Panc1 (cell line): ENCODE measurements at regions not wholly inside any gene's neighbourhood (a gene's known extent, or its start where the extent isn't known, plus 50 kb on each side); places are given as distances from the start of the nearest gene placed in this dataset.

Source experiments
- ATAC-seq: fragments of 200-7000 bp; cut with Tn5 transposase; 2 replicates; pipeline ENCODE4 v1.9.1; 2020; ENCODE audit warnings: mild to moderate bottlenecking, moderate library complexity
- BruUV-seq: library from RNA; stranded (reverse); fragments of 400-500 nt; replicated peaks from 2 replicates; lab custom pipeline; 2021; lab: Mats Ljungman, UMichigan
- CTCF ChIA-PET: fragments of 300-600 bp; sonication (Branson Sonifier 250); formaldehyde crosslinking; loops from one replicate; lab custom pipeline; 2022; ENCODE audit warnings: antibody characterized with exemption; lab: Charles Lee
- POLR2A ChIA-PET: fragments of 300-600 bp; sonication (Branson Sonifier 250); formaldehyde crosslinking; loops from one replicate; lab custom pipeline; 2022; ENCODE audit warnings: antibody characterized with exemption; lab: Charles Lee
- DNase-seq: peaks from one replicate; pipeline ENCODE4 v3.0.0-alpha.2; 2010; ENCODE audit warnings: low read depth, low spot score
- H3K27ac ChIP-seq: 2 replicates; pipeline ENCODE4 v1.5.1; 2011; ENCODE audit warnings: mild to moderate bottlenecking, low read length, inconsistent platforms
- H3K27me3 ChIP-seq: fragments of 200-500 bp; sonication (Bioruptor generic); 2 replicates; pipeline ENCODE4 v1.6.0; 2014; ENCODE audit warnings: low read length, inconsistent platforms; ENCODE audit not compliant: control insufficient read depth, insufficient read depth
- H3K36me3 ChIP-seq: fragments of 200-500 bp; sonication (Bioruptor generic); 2 replicates; pipeline ENCODE4 v1.5.1; 2014; ENCODE audit warnings: inconsistent platforms, mild to moderate bottlenecking, low read length, moderate library complexity; ENCODE audit not compliant: control insufficient read depth, insufficient read depth
- H3K4me1 ChIP-seq: 2 replicates; pipeline ENCODE4 v1.5.1; 2011; ENCODE audit warnings: inconsistent platforms, mild to moderate bottlenecking, low read length, moderate library complexity; ENCODE audit not compliant: control insufficient read depth, insufficient read depth
- H3K4me3 ChIP-seq, 2 experiments: 2 replicates each; pipeline ENCODE4 v1.5.1; 2011 to 2012; ENCODE audit warnings: low read depth in 2 of 2, low read length in 2 of 2, mild to moderate bottlenecking in 2 of 2, inconsistent platforms in 1 of 2, moderate library complexity in 1 of 2
- H3K9me3 ChIP-seq: fragments of 200-500 bp; sonication (Bioruptor generic); 2 replicates; pipeline ENCODE4 v1.5.1; 2014; ENCODE audit warnings: low read depth, mild to moderate bottlenecking, inconsistent platforms, low read length, moderate library complexity; ENCODE audit not compliant: control insufficient read depth, insufficient read depth
- CTCF ChIP-seq: fragments of 450-650 bp; IDR thresholded peaks from 2 replicates; pipeline ENCODE4 v1.5.1; 2017; ENCODE audit warnings: mild to moderate bottlenecking
- POLR2AphosphoS5 ChIP-seq: IDR thresholded peaks from 2 replicates; pipeline ENCODE4 v1.6.1; 2012; ENCODE audit warnings: mild to moderate bottlenecking, low read depth, low read length, moderate library complexity
- SIN3A ChIP-seq: IDR thresholded peaks from 2 replicates; pipeline ENCODE4 v1.6.1; 2012; ENCODE audit warnings: low read depth, mild to moderate bottlenecking, low read length, moderate library complexity, borderline replicate concordance; ENCODE audit not compliant: insufficient read depth
- TCF7L2 ChIP-seq: IDR thresholded peaks from 2 replicates; pipeline ENCODE4 v1.6.1; 2011; ENCODE audit warnings: mild to moderate bottlenecking, low read depth, low read length, inconsistent platforms
- in situ Hi-C: cut with HindIII; loops from 2 replicates; pipeline ENCODE4 v1.10.0; 2016; ENCODE audit warnings: low sequenced_read_pairs, low pct_unique_long_range_greater_than_20kb
- intact Hi-C: fragments of 100-400 bp; cut with micrococcal nuclease; formaldehyde crosslinking; loops from one replicate; pipeline ENCODE4 v1.10.0; 2022; ENCODE audit not compliant: unreplicated experiment
- TF ChIP-seq, protein P1 (sequence below), 2 experiments: IDR thresholded peaks; 2 replicates each; pipeline ENCODE4 v1.6.1; 2011 to 2012; ENCODE audit warnings: low read depth in 2 of 2, control low read depth in 1 of 2, low read length in 1 of 2, mild to moderate bottlenecking in 1 of 2, moderate library complexity in 1 of 2; ENCODE audit not compliant: insufficient read depth in 1 of 2

GRCh38 chr5:173514661-173515060 is 101.8 kb downstream of the BOD1 start:
- TF ChIP-seq, protein P1, sequence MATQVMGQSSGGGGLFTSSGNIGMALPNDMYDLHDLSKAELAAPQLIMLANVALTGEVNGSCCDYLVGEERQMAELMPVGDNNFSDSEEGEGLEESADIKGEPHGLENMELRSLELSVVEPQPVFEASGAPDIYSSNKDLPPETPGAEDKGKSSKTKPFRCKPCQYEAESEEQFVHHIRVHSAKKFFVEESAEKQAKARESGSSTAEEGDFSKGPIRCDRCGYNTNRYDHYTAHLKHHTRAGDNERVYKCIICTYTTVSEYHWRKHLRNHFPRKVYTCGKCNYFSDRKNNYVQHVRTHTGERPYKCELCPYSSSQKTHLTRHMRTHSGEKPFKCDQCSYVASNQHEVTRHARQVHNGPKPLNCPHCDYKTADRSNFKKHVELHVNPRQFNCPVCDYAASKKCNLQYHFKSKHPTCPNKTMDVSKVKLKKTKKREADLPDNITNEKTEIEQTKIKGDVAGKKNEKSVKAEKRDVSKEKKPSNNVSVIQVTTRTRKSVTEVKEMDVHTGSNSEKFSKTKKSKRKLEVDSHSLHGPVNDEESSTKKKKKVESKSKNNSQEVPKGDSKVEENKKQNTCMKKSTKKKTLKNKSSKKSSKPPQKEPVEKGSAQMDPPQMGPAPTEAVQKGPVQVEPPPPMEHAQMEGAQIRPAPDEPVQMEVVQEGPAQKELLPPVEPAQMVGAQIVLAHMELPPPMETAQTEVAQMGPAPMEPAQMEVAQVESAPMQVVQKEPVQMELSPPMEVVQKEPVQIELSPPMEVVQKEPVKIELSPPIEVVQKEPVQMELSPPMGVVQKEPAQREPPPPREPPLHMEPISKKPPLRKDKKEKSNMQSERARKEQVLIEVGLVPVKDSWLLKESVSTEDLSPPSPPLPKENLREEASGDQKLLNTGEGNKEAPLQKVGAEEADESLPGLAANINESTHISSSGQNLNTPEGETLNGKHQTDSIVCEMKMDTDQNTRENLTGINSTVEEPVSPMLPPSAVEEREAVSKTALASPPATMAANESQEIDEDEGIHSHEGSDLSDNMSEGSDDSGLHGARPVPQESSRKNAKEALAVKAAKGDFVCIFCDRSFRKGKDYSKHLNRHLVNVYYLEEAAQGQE (IDR thresholded peaks at IDR 0.05; ENCODE audit: insufficient read depth in 1 of 2, low read depth in 2 of 2, low read length in 1 of 2), result no peak
- TF ChIP-seq SIN3A, result no peak
- TF ChIP-seq POLR2AphosphoS5, result no peak
- TF ChIP-seq CTCF, result no peak
- TF ChIP-seq TCF7L2, result no peak
- no peaks in the 10 kb centered on the region for H3K4me1 ChIP-seq
- H3K9me3 ChIP-seq, result peaks cover under 1% of the 10 kb centered on the region; the same call in 1 of the 2 replicates
- no peak overlapping the region for H3K4me3 ChIP-seq
- POLR2A ChIA-PET, result no interaction called here
- H3K27me3 ChIP-seq, result no peaks in the 10 kb centered on the region
- in situ Hi-C loops (no loop called here), intact Hi-C loops (no loop called here)
- H3K36me3 ChIP-seq, result no peaks in the 10 kb centered on the region
- ATAC-seq (no peak), DNase-seq (no peak)
- no peak overlapping the region for H3K27ac ChIP-seq
- BruUV-seq, result no TSS peak
- CTCF ChIA-PET, result no interaction called here

GRCh38 chr5:173513521-173513991 is 102.9 kb downstream of the BOD1 start:
- no peak overlapping the region for H3K4me3 ChIP-seq
- no peaks in the 10 kb centered on the region for H3K36me3 ChIP-seq
- ChIA-PET POLR2A (no interaction called here), CTCF (no interaction called here)
- DNase-seq, result no peak
- H3K27ac ChIP-seq, result no peak overlapping the region
- intact Hi-C loops (no loop called here), in situ Hi-C loops (no loop called here)
- H3K9me3 ChIP-seq, result no peaks in the 10 kb centered on the region
- no TSS peak for BruUV-seq
- TF ChIP-seq, protein P1 (IDR thresholded peaks at IDR 0.05; ENCODE audit: insufficient read depth in 1 of 2, low read depth in 2 of 2, low read length in 1 of 2), result no peak
- TF ChIP-seq CTCF (no peak; the same call in 1 of the 2 replicates), POLR2AphosphoS5 (no peak), SIN3A (no peak), TCF7L2 (no peak)
- no peak for ATAC-seq
- no peaks in the 10 kb centered on the region for H3K4me1 ChIP-seq
- H3K27me3 ChIP-seq, result no peaks in the 10 kb centered on the region
